Activated CD4-positive, alpha-beta memory T cell treated with anti-CD3 and anti-CD28 coated beads, Interleukin-2, amount 10 ng/mL, durations not matched to agents 7 days and 5 days (primary cell): ENCODE measurements at regions not wholly inside any gene's neighbourhood (a gene's known extent, or its start where the extent isn't known, plus 50 kb on each side); places are given as distances from the start of the nearest gene placed in this dataset.
"Not testable (repeated sequence)": the region's sequence is repeated elsewhere in the genome, so short reads cannot be mapped to it uniquely, and the experiment has no call there.

Experiments
- CTCF ChIA-PET: fragments of 350-600 bp; sonication (Branson Sonifier 250); formaldehyde crosslinking; loops from one replicate; lab custom pipeline; 2021; ENCODE audit warnings: antibody characterized with exemption, inconsistent platforms; lab: Charles Lee
- POLR2A ChIA-PET: fragments of 350-600 bp; sonication (Branson Sonifier 250); formaldehyde crosslinking; loops from one replicate; lab custom pipeline; 2021; ENCODE audit warnings: antibody characterized with exemption; lab: Charles Lee
- DNase-seq: peaks from one replicate; pipeline ENCODE4 v3.0.0-alpha.2; 2020
- H3K27ac Mint-ChIP-seq: one replicate; pipeline ENCODE4 v1.8.0; 2021; ENCODE audit warnings: mild to moderate bottlenecking, mixed read lengths
- H3K27me3 Mint-ChIP-seq: one replicate; pipeline ENCODE4 v1.8.0; 2021; ENCODE audit warnings: mixed read lengths
- H3K36me3 Mint-ChIP-seq: one replicate; pipeline ENCODE4 v1.8.0; 2021; ENCODE audit warnings: low read depth, mixed read lengths
- H3K4me1 Mint-ChIP-seq: one replicate; pipeline ENCODE4 v1.8.0; 2021; ENCODE audit warnings: mixed read lengths
- H3K4me3 Mint-ChIP-seq: one replicate; pipeline ENCODE4 v1.8.0; 2021; ENCODE audit warnings: mild to moderate bottlenecking, mixed read lengths
- H3K9me3 Mint-ChIP-seq: one replicate; pipeline ENCODE4 v1.8.0; 2021; ENCODE audit warnings: mixed read lengths

DNA sequence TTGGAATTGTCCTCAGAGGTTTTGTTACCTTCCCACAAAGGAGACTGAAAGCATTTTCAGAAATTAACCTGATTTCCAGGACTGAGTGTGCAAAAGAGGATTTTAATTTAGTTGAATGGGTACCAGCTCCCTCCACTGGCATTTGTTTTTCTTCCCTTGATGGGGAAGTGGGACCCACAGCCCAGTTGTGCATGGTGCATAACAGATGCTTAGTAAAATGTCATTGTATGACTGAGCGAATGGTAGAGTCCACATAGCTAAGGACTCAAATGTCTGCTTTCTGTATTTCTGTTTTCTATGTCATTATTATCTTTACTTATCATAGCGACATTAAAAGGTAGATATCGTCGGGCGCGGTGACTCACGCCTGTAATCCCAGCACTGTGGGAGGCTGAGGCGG is 75.5 kb upstream of the RAPH1 start:
- ChIA-PET CTCF (no interaction called here), POLR2A (interaction anchor here (0.6 kb wide), 1 partner anchor 28 kb away, joined by 4 read pairs; no protein-coding TSS in a partner anchor)
- Mint-ChIP-seq H3K36me3 (no peaks in the 10 kb centered on the region), H3K27me3 (peaks cover 8% of the 10 kb centered on the region), H3K9me3 (no peaks in the 10 kb centered on the region), H3K4me3 (no peak overlapping the region), H3K4me1 (no peaks in the 10 kb centered on the region), H3K27ac (no peak overlapping the region)
- DNase-seq, result no peak

DNA sequence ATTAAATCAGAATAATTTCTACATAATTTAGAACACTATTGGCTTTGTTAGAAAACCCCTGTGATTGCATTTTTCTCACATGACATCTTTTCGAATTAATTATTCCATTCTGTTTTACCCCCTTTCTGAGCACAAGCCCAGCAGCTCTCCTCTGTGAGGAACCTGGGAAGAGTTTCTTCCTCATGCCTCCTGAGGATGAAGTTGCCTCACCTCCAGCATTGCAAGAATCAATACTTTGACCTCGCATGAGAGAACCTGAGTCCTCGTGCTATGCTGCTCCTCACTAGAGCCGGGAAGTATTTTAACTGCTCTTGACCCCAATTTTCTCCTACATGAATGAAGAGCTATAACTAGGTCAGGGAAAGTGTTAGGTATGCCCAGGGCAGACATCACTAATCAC is 77.1 kb upstream of the RAPH1 start:
- Mint-ChIP-seq H3K36me3 (no peaks in the 10 kb centered on the region), H3K27ac (no peak overlapping the region), H3K4me1 (no peaks in the 10 kb centered on the region), H3K4me3 (no peak overlapping the region), H3K9me3 (no peaks in the 10 kb centered on the region), H3K27me3 (peaks cover 5% of the 10 kb centered on the region)
- ChIA-PET CTCF (no interaction called here), POLR2A (no interaction called here)
- DNase-seq, result no peak

DNA sequence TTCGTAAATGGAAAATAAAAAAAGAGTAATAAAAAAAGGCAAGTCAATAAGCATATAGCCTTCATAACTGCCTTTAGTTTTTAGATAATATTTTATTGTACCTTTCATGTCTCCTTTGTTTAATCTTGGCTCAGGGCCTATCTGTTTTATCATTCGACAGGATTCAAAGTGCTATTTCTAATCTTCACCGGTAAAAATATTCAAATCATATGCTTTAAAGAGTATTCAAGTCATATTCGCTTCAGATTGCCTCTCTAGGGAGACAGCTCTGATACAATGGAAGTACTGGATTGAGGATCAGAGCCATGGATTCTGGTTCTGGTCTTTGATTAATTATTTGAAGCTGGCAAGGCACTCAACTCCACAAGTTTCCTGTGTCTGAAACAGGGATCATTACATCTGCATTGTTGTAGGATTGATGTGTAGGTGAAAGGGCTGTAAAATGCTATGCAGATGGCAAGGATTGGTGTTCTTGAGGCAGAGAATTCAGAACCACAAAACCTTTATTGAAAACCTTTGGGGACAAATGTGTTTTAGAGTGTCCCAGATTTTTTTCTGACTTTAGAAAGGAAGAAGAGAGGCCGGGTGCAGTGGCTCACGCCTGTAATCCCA is 84.3 kb upstream of the RAPH1 start:
- H3K27me3 Mint-ChIP-seq, result no peaks in the 10 kb centered on the region
- H3K27ac Mint-ChIP-seq, result no peak overlapping the region
- H3K9me3 Mint-ChIP-seq, result peaks cover 15% of the 10 kb centered on the region
- ChIA-PET POLR2A (no interaction called here), CTCF (no interaction called here)
- H3K4me3 Mint-ChIP-seq, result no peak overlapping the region
- DNase-seq, result no peak
- H3K36me3 Mint-ChIP-seq, result no peaks in the 10 kb centered on the region
- peaks cover 8% of the 10 kb centered on the region for H3K4me1 Mint-ChIP-seq

DNA sequence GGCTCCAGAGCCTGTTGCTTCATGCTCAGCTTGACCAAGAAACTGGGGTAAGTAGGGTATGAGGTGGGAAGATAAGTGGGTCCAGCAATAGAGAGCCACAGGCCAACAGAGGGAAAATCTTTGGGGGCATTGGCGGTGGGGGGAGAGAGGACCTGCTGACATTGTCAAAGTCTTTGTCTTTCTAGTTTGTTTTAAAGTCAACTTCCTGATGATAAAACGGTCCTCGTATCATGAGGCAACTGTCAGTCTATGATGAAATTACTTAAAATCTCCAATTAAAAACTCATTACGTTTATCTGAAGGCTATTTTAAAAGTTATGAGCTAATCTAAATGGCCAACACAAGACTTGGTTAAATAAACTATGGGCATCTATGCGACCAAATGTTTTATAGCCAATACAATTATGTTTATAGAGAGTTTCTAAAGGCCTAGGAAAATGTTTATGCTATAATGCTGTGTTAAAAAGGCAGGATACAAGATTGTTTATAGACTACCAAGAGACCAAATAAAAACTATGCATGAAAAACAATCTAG is 84.4 kb upstream of the CD28 start:
- DNase-seq, result no peak
- POLR2A ChIA-PET, result no interaction called here
- peaks cover 3% of the 10 kb centered on the region for H3K27me3 Mint-ChIP-seq
- H3K9me3 Mint-ChIP-seq, result peaks cover 15% of the 10 kb centered on the region
- no peaks in the 10 kb centered on the region for H3K36me3 Mint-ChIP-seq
- H3K4me3 Mint-ChIP-seq, result no peak overlapping the region
- peaks cover 8% of the 10 kb centered on the region for H3K4me1 Mint-ChIP-seq
- CTCF ChIA-PET, result no interaction called here
- no peak overlapping the region for H3K27ac Mint-ChIP-seq

DNA sequence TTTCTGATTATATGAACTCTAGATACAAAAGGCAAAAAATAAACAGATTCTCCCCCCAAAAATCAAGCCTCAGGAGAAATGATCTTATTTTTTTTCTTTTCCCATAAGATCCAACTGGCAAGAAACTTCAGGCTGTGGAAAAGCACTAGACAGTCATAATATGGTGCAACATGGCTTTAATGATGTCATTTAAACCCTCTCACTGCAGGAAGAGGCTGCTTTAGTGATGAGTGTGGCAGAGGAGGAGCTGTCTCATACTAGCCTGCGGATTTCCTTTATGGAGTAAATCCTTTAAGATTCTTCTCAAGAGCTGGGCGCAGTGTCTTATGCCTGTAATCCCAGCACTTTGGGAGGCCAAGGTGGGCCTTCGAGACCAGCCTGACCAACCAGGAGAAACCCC is 83.3 kb upstream of the CD28 start:
- Mint-ChIP-seq H3K27me3 (peaks cover 3% of the 10 kb centered on the region), H3K36me3 (no peaks in the 10 kb centered on the region), H3K4me3 (no peak overlapping the region), H3K27ac (no peak overlapping the region), H3K9me3 (peaks cover 15% of the 10 kb centered on the region), H3K4me1 (peaks cover 8% of the 10 kb centered on the region)
- CTCF ChIA-PET, result no interaction called here
- POLR2A ChIA-PET, result no interaction called here
- no peak for DNase-seq

DNA sequence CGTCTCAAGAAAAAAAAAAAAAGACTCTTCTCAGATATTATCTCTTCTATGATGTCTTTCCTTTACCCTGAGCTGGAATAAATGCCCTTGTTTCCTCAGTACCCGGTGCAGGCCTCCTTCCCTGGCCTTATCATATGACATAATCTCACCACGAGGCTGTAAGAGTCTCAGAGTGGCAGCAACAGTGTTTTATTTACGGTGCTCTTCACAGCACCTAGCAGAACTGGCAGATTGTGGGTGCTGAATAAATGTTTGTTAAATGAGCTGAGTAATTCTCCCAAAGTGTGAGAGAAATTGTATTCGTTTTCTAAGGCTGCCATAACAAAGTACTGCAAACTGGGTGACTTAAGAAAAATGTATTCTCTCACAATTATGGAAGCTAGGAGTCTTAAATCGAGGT is 82.8 kb upstream of the CD28 start:
- POLR2A ChIA-PET, result interaction anchor here (0.6 kb wide), 1 partner anchor 33 kb away, joined by 3 read pairs; no protein-coding TSS in a partner anchor
- CTCF ChIA-PET, result interaction anchor here (1.0 kb wide), 1 partner anchor 24 kb away, joined by 3 read pairs; no protein-coding TSS in a partner anchor

DNA sequence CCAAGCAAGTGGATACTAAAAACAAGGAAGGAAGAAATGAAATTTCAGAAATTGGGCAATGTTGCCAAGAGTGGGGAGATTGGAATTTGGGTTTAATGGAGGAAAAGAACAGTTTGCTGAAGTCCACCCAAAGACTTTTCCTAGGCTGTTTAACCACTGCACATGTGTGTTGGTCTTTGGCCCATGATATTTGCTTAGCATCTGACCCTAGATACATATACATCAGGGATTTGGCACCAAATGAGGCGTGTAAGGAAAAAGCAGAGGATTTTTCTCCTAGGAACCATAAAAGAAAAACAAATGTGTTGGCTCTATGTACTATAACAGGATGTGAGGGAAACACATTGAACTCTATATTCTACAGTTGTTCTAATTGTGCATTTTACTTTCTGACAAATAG is 80.7 kb upstream of the CD28 start:
- POLR2A ChIA-PET, result no interaction called here
- DNase-seq, result no peak
- Mint-ChIP-seq H3K36me3 (no peaks in the 10 kb centered on the region), H3K4me3 (no peak overlapping the region), H3K9me3 (peaks cover 10% of the 10 kb centered on the region), H3K27ac (no peak overlapping the region), H3K4me1 (peaks cover 8% of the 10 kb centered on the region), H3K27me3 (peaks cover 3% of the 10 kb centered on the region)
- CTCF ChIA-PET, result no interaction called here

More for the DNA sequence above, 82.8 kb upstream of the CD28 start:
- Mint-ChIP-seq H3K4me1 (peaks cover 8% of the 10 kb centered on the region), H3K27me3 (peaks cover 3% of the 10 kb centered on the region), H3K36me3 (no peaks in the 10 kb centered on the region), H3K4me3 (no peak overlapping the region), H3K27ac (no peak overlapping the region), H3K9me3 (peaks cover 15% of the 10 kb centered on the region)
- no peak for DNase-seq

DNA sequence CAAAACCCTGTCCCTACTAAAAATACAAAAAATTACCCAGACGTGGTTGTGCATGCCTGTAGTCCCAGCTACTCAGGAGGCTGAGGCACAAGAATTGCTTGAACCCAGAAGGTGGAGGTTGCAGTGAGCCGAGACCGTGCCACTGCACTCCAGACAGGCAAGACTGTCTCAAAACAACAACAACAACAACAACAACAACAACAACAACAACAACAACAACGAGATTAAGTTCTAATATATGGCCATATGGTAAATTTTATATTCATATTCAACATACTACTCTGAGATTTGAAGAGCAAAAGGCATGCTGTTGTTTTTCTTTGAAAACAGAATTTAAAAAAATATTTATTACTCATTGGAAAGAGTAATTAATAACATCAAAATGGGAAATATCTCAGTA is 80.2 kb upstream of the CD28 start:
- H3K27me3 Mint-ChIP-seq, H3K27ac Mint-ChIP-seq, H3K4me3 Mint-ChIP-seq, H3K9me3 Mint-ChIP-seq, DNase-seq, H3K4me1 Mint-ChIP-seq, H3K36me3 Mint-ChIP-seq, CTCF ChIA-PET, POLR2A ChIA-PET: not testable (repeated sequence)

DNA sequence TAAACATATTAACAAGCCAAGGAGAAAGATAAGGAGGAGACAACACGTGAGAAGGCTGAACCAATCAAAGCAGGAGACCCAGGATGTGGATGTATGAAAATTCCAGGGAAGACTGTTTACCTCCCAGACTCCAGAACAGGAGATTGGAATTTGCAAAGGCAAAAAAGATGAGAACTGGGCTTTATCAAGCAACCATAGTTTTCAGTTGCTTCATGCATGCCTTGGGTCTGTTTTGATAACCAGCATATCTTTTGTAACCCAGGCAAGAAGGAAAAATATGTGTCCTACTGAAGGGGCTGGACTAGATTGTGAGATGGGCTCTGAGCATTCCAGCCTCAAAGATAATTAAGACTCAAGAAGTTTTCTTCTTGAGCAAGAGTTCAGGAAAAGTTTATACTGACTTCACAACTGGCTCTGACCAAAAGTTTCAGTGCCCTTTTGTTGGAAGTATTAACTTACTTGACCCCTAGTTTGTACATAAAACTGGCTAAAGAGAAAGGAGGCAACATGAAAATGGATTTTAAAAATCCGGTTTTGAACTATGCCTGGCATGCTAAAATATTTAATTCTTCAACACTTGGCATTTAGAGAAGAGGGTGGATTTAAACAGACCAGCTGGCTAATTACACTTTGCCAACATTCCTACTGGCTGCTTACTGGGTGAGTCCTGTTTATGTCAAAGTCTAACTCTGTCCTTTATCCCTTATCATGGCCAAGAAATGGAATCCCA is 79.3 kb upstream of the CD28 start:
- POLR2A ChIA-PET, result no interaction called here
- Mint-ChIP-seq H3K4me3 (no peak overlapping the region), H3K27ac (no peak overlapping the region), H3K36me3 (no peaks in the 10 kb centered on the region), H3K27me3 (peaks cover 3% of the 10 kb centered on the region), H3K9me3 (peaks cover 5% of the 10 kb centered on the region), H3K4me1 (peaks cover 8% of the 10 kb centered on the region)
- CTCF ChIA-PET, result no interaction called here
- DNase-seq, result no peak

DNA sequence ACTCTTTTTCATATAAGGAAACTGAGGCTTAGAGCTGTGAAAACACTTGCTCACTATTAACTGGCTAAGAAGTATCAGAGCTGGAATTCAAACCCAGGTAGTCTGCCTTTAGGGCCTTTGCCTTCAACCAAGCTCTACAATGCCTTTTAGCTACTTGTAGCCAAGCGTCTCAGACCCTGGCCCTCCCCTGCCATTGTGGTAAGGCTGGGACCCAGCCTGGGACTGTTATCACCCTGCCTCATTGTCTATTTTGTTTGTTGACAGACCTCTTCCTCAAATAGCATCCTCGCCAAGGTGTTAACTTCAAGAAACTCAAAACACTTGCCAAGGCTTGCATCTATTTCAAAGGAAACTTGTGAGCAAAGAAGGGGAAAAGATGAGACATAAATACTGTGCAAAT is 76.7 kb upstream of the CD28 start:
- Mint-ChIP-seq H3K4me3 (no peak overlapping the region), H3K4me1 (no peaks in the 10 kb centered on the region), H3K27me3 (peaks cover 3% of the 10 kb centered on the region), H3K9me3 (no peaks in the 10 kb centered on the region), H3K27ac (no peak overlapping the region), H3K36me3 (no peaks in the 10 kb centered on the region)
- POLR2A ChIA-PET, result no interaction called here
- CTCF ChIA-PET, result no interaction called here
- DNase-seq, result no peak

DNA sequence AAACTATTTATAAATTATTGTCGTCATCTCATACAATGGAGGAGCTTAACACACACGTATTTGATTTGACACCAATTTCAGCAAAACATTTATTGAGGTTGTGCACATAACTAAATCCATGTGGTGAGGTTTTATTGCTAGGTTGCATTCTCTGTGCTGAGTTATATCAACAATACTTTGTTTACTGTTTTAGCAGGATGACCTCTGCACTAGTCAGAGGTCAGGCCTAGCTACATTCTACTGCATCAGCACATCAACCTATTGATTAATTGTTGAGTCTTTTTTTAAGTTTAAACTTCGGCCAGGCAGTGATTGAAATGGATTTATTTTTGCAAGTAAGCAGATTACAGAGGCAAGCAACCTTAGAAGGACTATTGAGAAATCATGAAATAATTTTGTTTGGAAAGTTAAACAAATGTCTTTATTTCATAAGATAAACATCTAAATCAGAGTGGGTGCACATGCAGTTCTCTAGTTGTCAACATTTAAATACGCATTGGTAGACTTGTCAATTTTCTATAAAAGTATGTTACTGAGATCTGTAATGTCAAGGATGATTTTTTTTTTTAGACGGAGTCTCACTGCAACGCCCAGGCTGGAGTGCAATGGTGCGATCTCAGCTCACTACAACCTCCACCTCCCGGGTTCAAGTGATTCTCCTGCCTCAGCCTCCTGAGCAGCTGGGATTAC is 75.2 kb upstream of the CD28 start:
- no peak for DNase-seq
- no peak overlapping the region for H3K4me3 Mint-ChIP-seq
- no peaks in the 10 kb centered on the region for H3K36me3 Mint-ChIP-seq
- H3K27ac Mint-ChIP-seq, result no peak overlapping the region
- ChIA-PET POLR2A (no interaction called here), CTCF (no interaction called here)
- H3K27me3 Mint-ChIP-seq, result peaks cover 3% of the 10 kb centered on the region
- no peaks in the 10 kb centered on the region for H3K4me1 Mint-ChIP-seq
- H3K9me3 Mint-ChIP-seq, result no peaks in the 10 kb centered on the region

DNA sequence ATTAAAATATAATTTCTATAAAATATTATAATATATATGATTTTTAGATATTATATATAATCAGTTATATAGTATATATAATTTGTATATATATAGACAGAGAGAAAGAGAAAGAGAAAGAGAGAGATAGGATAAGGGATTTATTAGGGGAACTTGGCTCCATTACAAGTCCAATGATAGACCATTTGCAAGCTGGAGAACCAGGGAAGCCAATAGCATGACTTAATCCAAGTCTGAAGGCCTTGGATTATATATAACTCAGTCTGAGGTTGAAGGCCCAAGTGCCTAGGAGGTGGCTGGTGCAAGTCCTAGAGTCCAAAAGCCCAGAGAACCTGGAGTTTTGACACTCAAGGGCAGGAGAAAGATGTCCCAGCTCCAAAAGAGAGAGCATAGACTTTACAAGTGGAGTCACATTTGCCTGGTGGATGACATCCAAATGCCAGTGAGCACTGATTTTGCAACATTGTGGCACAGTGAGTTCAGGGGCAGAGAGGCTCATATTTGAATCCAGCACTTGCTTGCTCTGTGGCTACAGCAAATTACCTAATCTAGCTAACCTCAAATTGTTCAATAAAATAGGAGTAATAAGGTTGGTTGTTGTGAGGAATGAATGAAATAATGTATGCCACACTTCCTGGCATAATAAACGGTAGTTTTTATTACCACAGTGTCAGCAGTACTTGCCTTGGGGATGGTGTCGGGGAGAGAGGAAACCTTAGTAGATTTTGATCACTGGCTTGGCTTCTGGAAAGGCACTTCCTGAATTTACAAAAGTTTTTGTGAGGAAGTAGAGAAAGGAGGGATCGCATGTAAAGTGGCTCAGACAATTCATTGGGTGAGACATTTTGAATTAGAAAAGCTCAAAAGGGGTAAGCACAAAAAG is 69.6 kb upstream of the CD28 start:
- no peak for DNase-seq
- H3K27ac Mint-ChIP-seq, result no peak overlapping the region

More for the DNA sequence above, 69.6 kb upstream of the CD28 start:
- H3K4me3 Mint-ChIP-seq, result no peak overlapping the region
- H3K36me3 Mint-ChIP-seq, result no peaks in the 10 kb centered on the region
- CTCF ChIA-PET, result interaction anchor here (1.3 to 2.2 kb wide), 2 partner anchors 15 to 178 kb away, joined by 5 read pairs; no protein-coding TSS in a partner anchor
- peaks cover 19% of the 10 kb centered on the region for H3K4me1 Mint-ChIP-seq
- no peaks in the 10 kb centered on the region for H3K27me3 Mint-ChIP-seq
- H3K9me3 Mint-ChIP-seq, result no peaks in the 10 kb centered on the region
- POLR2A ChIA-PET, result interaction anchor here (0.9 to 1.6 kb wide), 3 partner anchors 57 to 175 kb away, joined by 3 to 5 read pairs (median 3); no protein-coding TSS in a partner anchor
